LNCAP (cell line): ENCODE measurements at regions not wholly inside any gene's neighbourhood (a gene's known extent, or its start where the extent isn't known, plus 50 kb on each side); places are given as distances from the start of the nearest gene placed in this dataset.

Source experiments
- TF ChIP-seq, protein P1 (sequence below): fragments of 450-650 bp; IDR thresholded peaks from 2 replicates; pipeline ENCODE4 v1.5.1; 2017; ENCODE audit warnings: mild to moderate bottlenecking

DNA sequence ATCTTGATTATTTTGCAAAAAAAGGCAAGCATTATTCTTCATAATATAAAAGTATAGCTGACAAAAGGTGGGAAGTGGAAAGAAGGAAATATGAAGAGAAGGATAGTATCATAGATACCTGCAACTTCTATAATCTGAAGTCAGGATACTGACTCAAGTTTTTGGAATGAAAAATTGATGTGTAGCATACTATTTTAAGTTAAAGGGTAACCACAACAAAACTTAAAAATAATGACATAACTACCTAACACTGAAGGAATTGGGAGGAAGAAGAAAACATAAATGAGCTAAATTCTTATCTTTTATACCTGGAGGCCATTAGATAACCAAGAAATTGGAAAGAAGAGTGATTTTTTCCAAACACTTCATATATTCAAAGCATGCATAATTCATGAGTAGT lies 51.8 kb upstream of the TLE1 start:
- TF ChIP-seq, protein P1, sequence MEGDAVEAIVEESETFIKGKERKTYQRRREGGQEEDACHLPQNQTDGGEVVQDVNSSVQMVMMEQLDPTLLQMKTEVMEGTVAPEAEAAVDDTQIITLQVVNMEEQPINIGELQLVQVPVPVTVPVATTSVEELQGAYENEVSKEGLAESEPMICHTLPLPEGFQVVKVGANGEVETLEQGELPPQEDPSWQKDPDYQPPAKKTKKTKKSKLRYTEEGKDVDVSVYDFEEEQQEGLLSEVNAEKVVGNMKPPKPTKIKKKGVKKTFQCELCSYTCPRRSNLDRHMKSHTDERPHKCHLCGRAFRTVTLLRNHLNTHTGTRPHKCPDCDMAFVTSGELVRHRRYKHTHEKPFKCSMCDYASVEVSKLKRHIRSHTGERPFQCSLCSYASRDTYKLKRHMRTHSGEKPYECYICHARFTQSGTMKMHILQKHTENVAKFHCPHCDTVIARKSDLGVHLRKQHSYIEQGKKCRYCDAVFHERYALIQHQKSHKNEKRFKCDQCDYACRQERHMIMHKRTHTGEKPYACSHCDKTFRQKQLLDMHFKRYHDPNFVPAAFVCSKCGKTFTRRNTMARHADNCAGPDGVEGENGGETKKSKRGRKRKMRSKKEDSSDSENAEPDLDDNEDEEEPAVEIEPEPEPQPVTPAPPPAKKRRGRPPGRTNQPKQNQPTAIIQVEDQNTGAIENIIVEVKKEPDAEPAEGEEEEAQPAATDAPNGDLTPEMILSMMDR, result no peak

GRCh38 chr9:81748091-81748490 lies 58.7 kb upstream of the TLE1 start:
- TF ChIP-seq, protein P1, result no peak

- TF ChIP-seq, protein P1, result no peak
Measured at GRCh38 chr9:81753436-81753835, 64.1 kb upstream of the TLE1 start.

GRCh38 chr9:81754245-81754644 lies 64.9 kb upstream of the TLE1 start:
- TF ChIP-seq, protein P1, result no peak

DNA sequence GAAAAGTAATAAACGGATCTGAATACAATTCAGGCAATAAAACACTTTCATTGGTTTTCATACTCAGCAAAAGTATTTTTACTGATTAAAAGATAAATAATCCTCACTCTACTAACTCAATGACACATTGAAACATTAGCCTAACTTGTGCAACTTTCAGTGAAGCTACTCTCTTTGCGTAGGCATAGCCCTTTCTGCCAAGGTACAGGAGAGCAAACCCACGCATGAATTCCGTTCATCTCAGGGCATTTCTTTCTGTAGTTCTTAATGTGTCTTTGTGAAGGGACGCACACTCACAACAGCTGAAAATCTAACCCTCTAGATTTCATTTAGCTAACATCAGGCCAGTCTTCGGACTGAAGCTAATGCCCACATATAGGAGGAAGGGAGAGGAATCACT lies 66.4 kb upstream of the TLE1 start:
- TF ChIP-seq, protein P1, result no peak

DNA sequence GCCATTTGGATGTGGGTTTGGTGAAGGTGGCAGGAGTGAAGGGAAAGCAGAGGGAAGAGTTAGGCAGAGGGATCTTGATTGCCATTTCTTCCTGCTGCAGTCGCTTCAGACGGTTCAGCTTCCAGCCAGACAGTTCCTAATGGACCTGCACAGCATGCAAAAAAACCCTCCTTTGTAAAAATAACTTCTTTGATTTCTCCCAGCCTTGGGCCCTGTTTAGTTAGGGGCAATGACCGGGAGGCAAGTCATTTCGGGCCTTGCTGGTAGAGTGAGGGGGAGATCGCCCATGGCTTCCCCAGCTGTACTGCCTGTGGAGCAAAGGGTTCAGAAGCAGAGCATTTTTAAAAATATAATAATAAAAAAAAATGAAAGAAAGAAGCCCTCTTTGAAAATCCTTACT lies 67.2 kb upstream of the TLE1 start:
- TF ChIP-seq, protein P1, result no peak

- TF ChIP-seq, protein P1, result no peak
Measured at GRCh38 chr9:81758123-81758797, 68.9 kb upstream of the TLE1 start.
